ENCODE measurements at regions not wholly inside any gene's neighbourhood (a gene's known extent, or its start where the extent isn't known, plus 50 kb on each side); places are given as distances from the start of the nearest gene placed in this dataset.

DNA sequence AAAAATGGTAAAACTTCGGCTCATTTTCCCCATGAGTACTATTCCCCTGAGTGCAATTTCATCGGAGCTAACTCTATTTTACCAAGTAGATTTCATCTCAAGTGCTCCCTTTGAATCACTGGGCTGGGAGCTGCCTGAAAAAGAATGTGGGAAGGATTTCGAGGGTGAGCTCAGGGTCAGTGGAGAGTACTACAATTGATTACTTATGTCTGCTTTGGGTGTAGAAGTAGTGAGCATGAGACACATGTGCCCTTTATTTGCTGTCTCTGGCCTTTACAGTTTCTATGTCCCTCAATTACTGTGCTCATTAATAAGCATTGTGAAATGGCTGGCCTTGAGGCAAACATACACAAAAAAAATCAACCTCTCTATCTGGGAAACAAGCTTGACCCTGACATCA lies 172.7 kb upstream of the RFX3 start:
- RAD21 ChIA-PET (ENCODE audit: unreplicated experiment), result no interaction called here
- BruUV-seq (replicated peaks), result no TSS peak
- in situ Hi-C loops (cut with MboI), result no loop called here
- CTCF ChIA-PET, result interaction anchor here (0.7 kb wide), 1 partner anchor 257 kb away, joined by 3 read pairs; no protein-coding TSS in a partner anchor
- DNase-seq (ENCODE audit: low read depth, low spot score), result no peak
- no peak for FAIRE-seq
- intact Hi-C loops (cut with micrococcal nuclease; ENCODE audit: unreplicated experiment), result no loop called here
- SMC1A ChIA-PET (ENCODE audit: uncharacterized antibody, unreplicated experiment), result interaction anchor here (1.2 kb wide), 1 partner anchor 17 kb away, joined by 5 read pairs; no protein-coding TSS in a partner anchor
- no peak overlapping the region for H3K4me2 ChIP-seq (ENCODE audit: control insufficient read depth, insufficient read depth)
- H3K27ac ChIP-seq (ENCODE audit: control insufficient read depth, insufficient read depth), result no peak overlapping the region
- H3K9me3 ChIP-seq (replicated peaks; ENCODE audit: control insufficient read depth, insufficient read depth, low read length), result no peaks in the 10 kb centered on the region
- no peak overlapping the region for H3K4me3 ChIP-seq
- H3K9ac ChIP-seq (ENCODE audit: control insufficient read depth, insufficient read depth, low read length), result no peak overlapping the region
- H2AFZ ChIP-seq (ENCODE audit: control insufficient read depth, low read depth, low read length), result no peak overlapping the region
- no peaks in the 10 kb centered on the region for H3K27me3 ChIP-seq (replicated peaks in 1 of 2; ENCODE audit: control insufficient read depth in 2 of 2, insufficient read depth in 2 of 2, low read length in 1 of 2)
- H4K20me1 ChIP-seq (ENCODE audit: control insufficient read depth, insufficient read depth), result no peaks in the 10 kb centered on the region
- no peaks in the 10 kb centered on the region for H3K36me3 ChIP-seq (ENCODE audit: control insufficient read depth in 2 of 2, insufficient read depth in 2 of 2, low read length in 1 of 2)
- 63% methylated on average over 3 of the region's 3 CpGs for WGBS (ENCODE audit: insufficient coverage, insufficient replicate concordance, low lambda C conversion rate, missing lambda C conversion rate)
- H3K79me2 ChIP-seq (ENCODE audit: control insufficient read depth, insufficient read depth, low read length), result no peaks in the 10 kb centered on the region
- H3K4me1 ChIP-seq (ENCODE audit: control insufficient read depth, insufficient read depth, low read length), result no peaks in the 10 kb centered on the region
- POLR2A ChIA-PET, result interaction anchor here (1.0 kb wide), 1 partner anchor 9 kb away, joined by 3 read pairs; no protein-coding TSS in a partner anchor
- no peak for ATAC-seq
- TF ChIP-seq ZNF274 (IDR thresholded peaks at IDR 0.05; ENCODE audit: insufficient read depth, insufficient read length), result no peak
- no peak for TF ChIP-seq RB1 (IDR thresholded peaks at IDR 0.05; ENCODE audit: borderline replicate concordance)
- TF ChIP-seq, protein P1, sequence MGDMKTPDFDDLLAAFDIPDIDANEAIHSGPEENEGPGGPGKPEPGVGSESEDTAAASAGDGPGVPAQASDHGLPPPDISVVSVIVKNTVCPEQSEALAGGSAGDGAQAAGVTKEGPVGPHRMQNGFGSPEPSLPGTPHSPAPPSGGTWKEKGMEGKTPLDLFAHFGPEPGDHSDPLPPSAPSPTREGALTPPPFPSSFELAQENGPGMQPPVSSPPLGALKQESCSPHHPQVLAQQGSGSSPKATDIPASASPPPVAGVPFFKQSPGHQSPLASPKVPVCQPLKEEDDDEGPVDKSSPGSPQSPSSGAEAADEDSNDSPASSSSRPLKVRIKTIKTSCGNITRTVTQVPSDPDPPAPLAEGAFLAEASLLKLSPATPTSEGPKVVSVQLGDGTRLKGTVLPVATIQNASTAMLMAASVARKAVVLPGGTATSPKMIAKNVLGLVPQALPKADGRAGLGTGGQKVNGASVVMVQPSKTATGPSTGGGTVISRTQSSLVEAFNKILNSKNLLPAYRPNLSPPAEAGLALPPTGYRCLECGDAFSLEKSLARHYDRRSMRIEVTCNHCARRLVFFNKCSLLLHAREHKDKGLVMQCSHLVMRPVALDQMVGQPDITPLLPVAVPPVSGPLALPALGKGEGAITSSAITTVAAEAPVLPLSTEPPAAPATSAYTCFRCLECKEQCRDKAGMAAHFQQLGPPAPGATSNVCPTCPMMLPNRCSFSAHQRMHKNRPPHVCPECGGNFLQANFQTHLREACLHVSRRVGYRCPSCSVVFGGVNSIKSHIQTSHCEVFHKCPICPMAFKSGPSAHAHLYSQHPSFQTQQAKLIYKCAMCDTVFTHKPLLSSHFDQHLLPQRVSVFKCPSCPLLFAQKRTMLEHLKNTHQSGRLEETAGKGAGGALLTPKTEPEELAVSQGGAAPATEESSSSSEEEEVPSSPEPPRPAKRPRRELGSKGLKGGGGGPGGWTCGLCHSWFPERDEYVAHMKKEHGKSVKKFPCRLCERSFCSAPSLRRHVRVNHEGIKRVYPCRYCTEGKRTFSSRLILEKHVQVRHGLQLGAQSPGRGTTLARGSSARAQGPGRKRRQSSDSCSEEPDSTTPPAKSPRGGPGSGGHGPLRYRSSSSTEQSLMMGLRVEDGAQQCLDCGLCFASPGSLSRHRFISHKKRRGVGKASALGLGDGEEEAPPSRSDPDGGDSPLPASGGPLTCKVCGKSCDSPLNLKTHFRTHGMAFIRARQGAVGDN (IDR thresholded peaks at IDR 0.05), result no peak
- no peak for TF ChIP-seq TCF7 (IDR thresholded peaks at IDR 0.05; ENCODE audit: borderline replicate concordance)
- TF ChIP-seq ATF7 (IDR thresholded peaks at IDR 0.05; ENCODE audit: low read depth), result no peak
- TF ChIP-seq EP300 (IDR thresholded peaks at IDR 0.05; ENCODE audit: borderline replicate concordance in 1 of 2, control insufficient read depth in 1 of 2, low read depth in 2 of 2, low read length in 2 of 2), result no peak
- TF ChIP-seq, protein P2, sequence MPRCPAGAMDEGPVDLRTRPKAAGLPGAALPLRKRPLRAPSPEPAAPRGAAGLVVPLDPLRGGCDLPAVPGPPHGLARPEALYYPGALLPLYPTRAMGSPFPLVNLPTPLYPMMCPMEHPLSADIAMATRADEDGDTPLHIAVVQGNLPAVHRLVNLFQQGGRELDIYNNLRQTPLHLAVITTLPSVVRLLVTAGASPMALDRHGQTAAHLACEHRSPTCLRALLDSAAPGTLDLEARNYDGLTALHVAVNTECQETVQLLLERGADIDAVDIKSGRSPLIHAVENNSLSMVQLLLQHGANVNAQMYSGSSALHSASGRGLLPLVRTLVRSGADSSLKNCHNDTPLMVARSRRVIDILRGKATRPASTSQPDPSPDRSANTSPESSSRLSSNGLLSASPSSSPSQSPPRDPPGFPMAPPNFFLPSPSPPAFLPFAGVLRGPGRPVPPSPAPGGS (IDR thresholded peaks at IDR 0.05; ENCODE audit: borderline replicate concordance, insufficient read depth, low read depth, low read length, poor library complexity, severe bottlenecking), result no peak
- TF ChIP-seq LARP7 (IDR thresholded peaks at IDR 0.05), result no peak
- TF ChIP-seq, protein P3, sequence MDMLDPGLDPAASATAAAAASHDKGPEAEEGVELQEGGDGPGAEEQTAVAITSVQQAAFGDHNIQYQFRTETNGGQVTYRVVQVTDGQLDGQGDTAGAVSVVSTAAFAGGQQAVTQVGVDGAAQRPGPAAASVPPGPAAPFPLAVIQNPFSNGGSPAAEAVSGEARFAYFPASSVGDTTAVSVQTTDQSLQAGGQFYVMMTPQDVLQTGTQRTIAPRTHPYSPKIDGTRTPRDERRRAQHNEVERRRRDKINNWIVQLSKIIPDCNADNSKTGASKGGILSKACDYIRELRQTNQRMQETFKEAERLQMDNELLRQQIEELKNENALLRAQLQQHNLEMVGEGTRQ (IDR thresholded peaks at IDR 0.05; ENCODE audit: borderline replicate concordance, low read depth, low read length), result no peak
- no peak for TF ChIP-seq CREM (IDR thresholded peaks at IDR 0.05; ENCODE audit: low read depth)
- TF ChIP-seq, protein P4, sequence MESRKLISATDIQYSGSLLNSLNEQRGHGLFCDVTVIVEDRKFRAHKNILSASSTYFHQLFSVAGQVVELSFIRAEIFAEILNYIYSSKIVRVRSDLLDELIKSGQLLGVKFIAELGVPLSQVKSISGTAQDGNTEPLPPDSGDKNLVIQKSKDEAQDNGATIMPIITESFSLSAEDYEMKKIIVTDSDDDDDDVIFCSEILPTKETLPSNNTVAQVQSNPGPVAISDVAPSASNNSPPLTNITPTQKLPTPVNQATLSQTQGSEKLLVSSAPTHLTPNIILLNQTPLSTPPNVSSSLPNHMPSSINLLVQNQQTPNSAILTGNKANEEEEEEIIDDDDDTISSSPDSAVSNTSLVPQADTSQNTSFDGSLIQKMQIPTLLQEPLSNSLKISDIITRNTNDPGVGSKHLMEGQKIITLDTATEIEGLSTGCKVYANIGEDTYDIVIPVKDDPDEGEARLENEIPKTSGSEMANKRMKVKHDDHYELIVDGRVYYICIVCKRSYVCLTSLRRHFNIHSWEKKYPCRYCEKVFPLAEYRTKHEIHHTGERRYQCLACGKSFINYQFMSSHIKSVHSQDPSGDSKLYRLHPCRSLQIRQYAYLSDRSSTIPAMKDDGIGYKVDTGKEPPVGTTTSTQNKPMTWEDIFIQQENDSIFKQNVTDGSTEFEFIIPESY (IDR thresholded peaks at IDR 0.05), result no peak
- TF ChIP-seq, protein P5, sequence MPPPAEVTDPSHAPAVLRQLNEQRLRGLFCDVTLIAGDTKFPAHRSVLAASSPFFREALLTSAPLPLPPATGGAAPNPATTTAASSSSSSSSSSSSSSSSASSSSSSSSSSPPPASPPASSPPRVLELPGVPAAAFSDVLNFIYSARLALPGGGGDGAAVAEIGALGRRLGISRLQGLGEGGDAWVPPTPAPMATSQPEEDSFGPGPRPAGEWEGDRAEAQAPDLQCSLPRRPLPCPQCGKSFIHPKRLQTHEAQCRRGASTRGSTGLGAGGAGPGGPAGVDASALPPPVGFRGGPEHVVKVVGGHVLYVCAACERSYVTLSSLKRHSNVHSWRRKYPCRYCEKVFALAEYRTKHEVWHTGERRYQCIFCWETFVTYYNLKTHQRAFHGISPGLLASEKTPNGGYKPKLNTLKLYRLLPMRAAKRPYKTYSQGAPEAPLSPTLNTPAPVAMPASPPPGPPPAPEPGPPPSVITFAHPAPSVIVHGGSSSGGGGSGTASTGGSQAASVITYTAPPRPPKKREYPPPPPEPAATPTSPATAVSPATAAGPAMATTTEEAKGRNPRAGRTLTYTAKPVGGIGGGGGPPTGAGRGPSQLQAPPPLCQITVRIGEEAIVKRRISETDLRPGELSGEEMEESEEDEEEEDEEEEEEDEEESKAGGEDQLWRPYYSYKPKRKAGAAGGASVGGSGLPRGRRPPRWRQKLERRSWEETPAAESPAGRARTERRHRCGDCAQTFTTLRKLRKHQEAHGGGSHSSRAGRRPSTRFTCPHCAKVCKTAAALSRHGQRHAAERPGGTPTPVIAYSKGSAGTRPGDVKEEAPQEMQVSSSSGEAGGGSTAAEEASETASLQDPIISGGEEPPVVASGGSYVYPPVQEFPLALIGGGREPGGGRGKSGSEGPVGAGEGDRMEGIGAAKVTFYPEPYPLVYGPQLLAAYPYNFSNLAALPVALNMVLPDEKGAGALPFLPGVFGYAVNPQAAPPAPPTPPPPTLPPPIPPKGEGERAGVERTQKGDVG (CRISPR knock-in tag; IDR thresholded peaks at IDR 0.05), result no peak
- TF ChIP-seq TCF12 (IDR thresholded peaks at IDR 0.05; ENCODE audit: low read depth, low read length), result no peak
